ENCODE measurements at regions not wholly inside any gene's neighbourhood (a gene's known extent, or its start where the extent isn't known, plus 50 kb on each side); places are given as distances from the start of the nearest gene placed in this dataset.
"Not testable (repeated sequence)": the region's sequence is repeated elsewhere in the genome, so short reads cannot be mapped to it uniquely, and the experiment has no call there.

- TF ChIP-seq YY1 (IDR thresholded peaks at IDR 0.05; ENCODE audit: low read depth), result no peak
- TF ChIP-seq NRF1 (IDR thresholded peaks at IDR 0.05; ENCODE audit: low read depth, low read length), result no peak
- no peak for TF ChIP-seq CHD2 (IDR thresholded peaks at IDR 0.05; ENCODE audit: low read length, partially characterized antibody)
- no peak for TF ChIP-seq JUND (IDR thresholded peaks at IDR 0.05)
- no peak for TF ChIP-seq ZBTB33 (IDR thresholded peaks at IDR 0.05; ENCODE audit: borderline replicate concordance, low read depth)
- no peak for TF ChIP-seq SIN3A (IDR thresholded peaks at IDR 0.05; ENCODE audit: borderline replicate concordance, low read depth, low read length)
- no peak for TF ChIP-seq USF1 (IDR thresholded peaks at IDR 0.05; ENCODE audit: borderline replicate concordance, low read depth)
- TF ChIP-seq GATA2 (CRISPR knock-in tag; IDR thresholded peaks at IDR 0.05), result no peak
- no peak for TF ChIP-seq CTCF (IDR thresholded peaks at IDR 0.05)
Measured at GRCh38 chr6:133788556-133788955, 100.4 kb upstream of the TCF21 start (continued).

GRCh38 chr6:133789449-133789848 is 99.5 kb upstream of the TCF21 start:
- H3K4me3 ChIP-seq (ENCODE audit: low read depth in 2 of 2, low read length in 1 of 2); H3K27ac ChIP-seq (ENCODE audit: low read depth in 2 of 2, low read length in 1 of 2); H4K20me1 ChIP-seq (ENCODE audit: insufficient read depth); H3K9me2 ChIP-seq; H3K79me2 ChIP-seq (ENCODE audit: insufficient read depth); H3K27me3 ChIP-seq (ENCODE audit: insufficient read depth); H3K9ac ChIP-seq; H2AFZ ChIP-seq (ENCODE audit: low read depth); H3F3A ChIP-seq (replicated peaks; ENCODE audit: insufficient read depth); H3K36me3 ChIP-seq (replicated peaks in 1 of 2; ENCODE audit: control insufficient read depth in 1 of 2, insufficient read depth in 2 of 2, low read length in 1 of 2); POLR2A ChIA-PET; H3K4me1 ChIP-seq (ENCODE audit: control insufficient read depth in 1 of 2, insufficient read depth in 2 of 2, low read depth in 1 of 2, low read length in 1 of 2); H3K9me3 ChIP-seq; H3K4me2 ChIP-seq; DNase-seq: not testable (repeated sequence)
- CTCF ChIA-PET, result interaction anchor here (0.5 kb wide), 1 partner anchor 991 kb away, joined by 3 read pairs; the partner anchor contains the start of gene SLC18B1
- 9% methylated on average over 1 of the region's 1 CpG for WGBS (ENCODE audit: low lambda C conversion rate)

GRCh38 chr6:133790756-133791155 is 98.2 kb upstream of the TCF21 start:
- H3K27me3 ChIP-seq (ENCODE audit: insufficient read depth); H3K27ac ChIP-seq (ENCODE audit: low read depth in 2 of 2, low read length in 1 of 2); DNase-seq; H3K36me3 ChIP-seq (replicated peaks in 1 of 2; ENCODE audit: control insufficient read depth in 1 of 2, insufficient read depth in 2 of 2, low read length in 1 of 2); CTCF ChIA-PET; H3K9ac ChIP-seq; H3K4me3 ChIP-seq (ENCODE audit: low read depth in 2 of 2, low read length in 1 of 2); H3K4me2 ChIP-seq; H4K20me1 ChIP-seq (ENCODE audit: insufficient read depth); H3K79me2 ChIP-seq (ENCODE audit: insufficient read depth); H2AFZ ChIP-seq (ENCODE audit: low read depth); H3K9me2 ChIP-seq; H3F3A ChIP-seq (replicated peaks; ENCODE audit: insufficient read depth); POLR2A ChIA-PET; H3K9me3 ChIP-seq; H3K4me1 ChIP-seq (ENCODE audit: control insufficient read depth in 1 of 2, insufficient read depth in 2 of 2, low read depth in 1 of 2, low read length in 1 of 2): not testable (repeated sequence)

GRCh38 chr6:133795051-133795450 is 93.9 kb upstream of the TCF21 start:
- H3K9me3 ChIP-seq; H3K27me3 ChIP-seq (ENCODE audit: insufficient read depth); H3K4me1 ChIP-seq (ENCODE audit: control insufficient read depth in 1 of 2, insufficient read depth in 2 of 2, low read depth in 1 of 2, low read length in 1 of 2); H2AFZ ChIP-seq (ENCODE audit: low read depth); CTCF ChIA-PET; H4K20me1 ChIP-seq (ENCODE audit: insufficient read depth); DNase-seq; POLR2A ChIA-PET; H3K4me2 ChIP-seq; H3F3A ChIP-seq (replicated peaks; ENCODE audit: insufficient read depth); H3K9me2 ChIP-seq; H3K27ac ChIP-seq (ENCODE audit: low read depth in 2 of 2, low read length in 1 of 2); H3K36me3 ChIP-seq (replicated peaks in 1 of 2; ENCODE audit: control insufficient read depth in 1 of 2, insufficient read depth in 2 of 2, low read length in 1 of 2); H3K79me2 ChIP-seq (ENCODE audit: insufficient read depth); H3K4me3 ChIP-seq (ENCODE audit: low read depth in 2 of 2, low read length in 1 of 2); H3K9ac ChIP-seq: not testable (repeated sequence)
- 9% methylated on average over 2 of the region's 2 CpGs for WGBS (ENCODE audit: low lambda C conversion rate)
